Endodermal cell (in vitro differentiated cells): ENCODE measurements at regions not wholly inside any gene's neighbourhood (a gene's known extent, or its start where the extent isn't known, plus 50 kb on each side); places are given as distances from the start of the nearest gene placed in this dataset.

Source experiments
- DNase-seq: peaks from one replicate; pipeline ENCODE4 v3.0.0-alpha.2; 2017
- H3K27ac ChIP-seq: 2 replicates; pipeline ENCODE4 v1.5.1; 2013; ENCODE audit warnings: mild to moderate bottlenecking, low read depth, low read length, moderate library complexity
- H3K27me3 ChIP-seq: 2 replicates; pipeline ENCODE4 v1.6.1; 2013; ENCODE audit warnings: mild to moderate bottlenecking, low read length, moderate library complexity; ENCODE audit not compliant: insufficient read depth, control insufficient read depth, poor library complexity, severe bottlenecking
- H3K36me3 ChIP-seq: 2 replicates; pipeline ENCODE4 v1.7.0; 2013; ENCODE audit warnings: mild to moderate bottlenecking, low read length, moderate library complexity; ENCODE audit not compliant: control insufficient read depth, insufficient read depth
- H3K4me1 ChIP-seq: one replicate; pipeline ENCODE4 v1.7.0; 2013; ENCODE audit warnings: low read length; ENCODE audit not compliant: control insufficient read depth, insufficient read depth
- H3K4me3 ChIP-seq: 2 replicates; pipeline ENCODE4 v1.5.1; 2013; ENCODE audit warnings: mild to moderate bottlenecking, low read length, moderate library complexity
- H3K9ac ChIP-seq: 2 replicates; pipeline ENCODE4 v1.6.1; 2013; ENCODE audit warnings: mild to moderate bottlenecking, low read length, moderate library complexity; ENCODE audit not compliant: poor library complexity, severe bottlenecking; ENCODE audit errors: extremely low read depth
- H3K9me3 ChIP-seq: 2 replicates; pipeline ENCODE4 v1.6.1; 2013; ENCODE audit warnings: mild to moderate bottlenecking, low read length, moderate library complexity; ENCODE audit not compliant: control insufficient read depth
- H3K27ac Mint-ChIP-seq: 2 replicates; pipeline ENCODE4 v1.8.0; 2020; ENCODE audit warnings: mixed read lengths
- H3K27me3 Mint-ChIP-seq: 2 replicates; pipeline ENCODE4 v1.8.0; 2021; ENCODE audit warnings: mild to moderate bottlenecking, mixed read lengths; ENCODE audit not compliant: insufficient read depth
- H3K36me3 Mint-ChIP-seq: 2 replicates; pipeline ENCODE4 v1.8.0; 2020; ENCODE audit warnings: low read depth, mixed read lengths
- H3K4me1 Mint-ChIP-seq: 2 replicates; pipeline ENCODE4 v1.8.0; 2020; ENCODE audit warnings: mixed read lengths
- H3K4me3 Mint-ChIP-seq: 2 replicates; pipeline ENCODE4 v1.8.0; 2020; ENCODE audit warnings: mild to moderate bottlenecking, moderate library complexity, mixed read lengths
- H3K9me3 Mint-ChIP-seq: 2 replicates; pipeline ENCODE4 v1.8.0; 2020; ENCODE audit warnings: mild to moderate bottlenecking, mixed read lengths
- CTCF ChIP-seq: fragments of 200-600 bp; sonication (generic); conservative IDR thresholded peaks from 2 replicates; pipeline ENCODE4 v1.5.0; 2021; ENCODE audit warnings: antibody characterized with exemption, mild to moderate bottlenecking
- WGBS, 2 experiments: methylation state at CpG; one replicate each; pipeline versions ENCODE4 v1.1.5 to v1.1.7; 2013; ENCODE audit warnings: missing lambda C conversion rate in 2 of 2, mixed read lengths in 1 of 2; ENCODE audit not compliant: insufficient coverage in 1 of 2, insufficient read length in 1 of 2; 5-methylcytosine and 5-hydroxymethylcytosine counted together

- DNase-seq, result peak; percentile 68
- H3K4me3 ChIP-seq, result no peak overlapping the region
- 55 to 58% methylated on average over 10 to 13 of the region's 13 CpGs for WGBS, 2 experiments
- H3K27me3 ChIP-seq, result no peaks in the 10 kb centered on the region
- H3K36me3 ChIP-seq, result no peaks in the 10 kb centered on the region
- Mint-ChIP-seq H3K27ac (no peak overlapping the region), H3K36me3 (no peaks in the 10 kb centered on the region), H3K4me3 (no peak overlapping the region), H3K9me3 (peaks cover 78% of the 10 kb centered on the region), H3K4me1 (no peaks in the 10 kb centered on the region), H3K27me3 (no peaks in the 10 kb centered on the region)
- peak; percentile 43 for TF ChIP-seq CTCF
- no peaks in the 10 kb centered on the region for H3K4me1 ChIP-seq
- no peak overlapping the region for H3K9ac ChIP-seq
- no peak overlapping the region for H3K27ac ChIP-seq
- peaks cover 65% of the 10 kb centered on the region for H3K9me3 ChIP-seq
These were observed 1030.4 kb downstream of the TMEM121 start for GRCh38 chr14:106556665-106557289.

- Mint-ChIP-seq H3K27me3 (no peaks in the 10 kb centered on the region), H3K9me3 (peaks cover 91% of the 10 kb centered on the region), H3K27ac (no peak overlapping the region), H3K4me1 (no peaks in the 10 kb centered on the region), H3K4me3 (no peak overlapping the region), H3K36me3 (no peaks in the 10 kb centered on the region)
- Histone ChIP-seq H3K27me3 (no peaks in the 10 kb centered on the region), H3K4me3 (no peak overlapping the region), H3K36me3 (no peaks in the 10 kb centered on the region), H3K9ac (no peak overlapping the region), H3K4me1 (no peaks in the 10 kb centered on the region), H3K27ac (no peak overlapping the region), H3K9me3 (peaks cover 68% of the 10 kb centered on the region)
- 49 to 66% methylated on average over 3 to 6 of the region's 6 CpGs for WGBS, 2 experiments
- no peak for TF ChIP-seq CTCF
- no peak for DNase-seq
These were observed 1036.1 kb downstream of the TMEM121 start for GRCh38 chr14:106562451-106562850.

GRCh38 chr14:106564058-106564643, 1037.8 kb downstream of the TMEM121 start:
- TF ChIP-seq CTCF, result peak; percentile 61
- Histone ChIP-seq H3K27ac (no peak overlapping the region), H3K9me3 (peaks cover 65% of the 10 kb centered on the region), H3K36me3 (no peaks in the 10 kb centered on the region), H3K4me1 (no peaks in the 10 kb centered on the region), H3K9ac (no peak overlapping the region), H3K4me3 (no peak overlapping the region), H3K27me3 (no peaks in the 10 kb centered on the region)
- no peaks in the 10 kb centered on the region for H3K36me3 Mint-ChIP-seq
- H3K27me3 Mint-ChIP-seq, result no peaks in the 10 kb centered on the region
- no peak overlapping the region for H3K4me3 Mint-ChIP-seq
- H3K27ac Mint-ChIP-seq, result no peak overlapping the region
- no peaks in the 10 kb centered on the region for H3K4me1 Mint-ChIP-seq
- peak; percentile 68 for DNase-seq
- 78 to 86% methylated on average over 7 to 11 of the region's 14 CpGs for WGBS, 2 experiments
- H3K9me3 Mint-ChIP-seq, result peaks cover 92% of the 10 kb centered on the region
